K562 (cell line): ENCODE measurements at regions not wholly inside any gene's neighbourhood (a gene's known extent, or its start where the extent isn't known, plus 50 kb on each side); places are given as distances from the start of the nearest gene placed in this dataset.

Experiments
- ATAC-seq: fragments of 200-7000 bp; cut with Tn5 transposase; 3 replicates; pipeline ENCODE4 v1.9.1; 2020; ENCODE audit warnings: moderate library complexity
- BruUV-seq: library from RNA; stranded (reverse); fragments of 400-500 nt; replicated peaks from 2 replicates; lab custom pipeline; 2021; lab: Mats Ljungman, UMichigan
- CTCF ChIA-PET: fragments of 300-600 bp; formaldehyde crosslinking; extraction: SDS; loops from one replicate; lab custom pipeline; 2021; ENCODE audit warnings: low intra/inter-chr PET ratio; lab: Yijun Ruan, JAX
- POLR2A ChIA-PET: fragments of 300-600, 350-650 bp; sonication (Branson Sonifier 250); formaldehyde crosslinking; extraction: SDS; loops from one replicate; lab custom pipeline; 2021; ENCODE audit warnings: antibody characterized with exemption, inconsistent platforms; lab: Yijun Ruan, JAX
- DNase-seq, 4 experiments: peaks; one replicate each; pipeline versions ENCODE4 v3.0.0 to v3.0.0-alpha.2; 2011 to 2018; ENCODE audit warnings: low spot score in 3 of 4, mixed read lengths in 3 of 4; ENCODE audit errors: extremely low read depth in 1 of 4
- FAIRE-seq: peaks from 2 replicates; lab custom pipeline; 2011; peaks lifted over from hg19 to GRCh38; lab: Jason Lieb, UNC
- H2AFZ ChIP-seq: 2 replicates; pipeline ENCODE4 v1.6.0; 2011; ENCODE audit warnings: low read depth, low read length, control low read depth, inconsistent platforms
- H3K27ac ChIP-seq: fragments of 200-600 bp; 3 replicates; pipeline ENCODE4 v1.8.0; 2011; ENCODE audit warnings: low read depth, mild to moderate bottlenecking, control low read depth, inconsistent platforms, low read length, moderate library complexity, mixed read lengths; ENCODE audit errors: extremely low read depth
- H3K27me3 ChIP-seq, 2 experiments: fragments of 300-600 bp in 1 of 2; 2 replicates in 1 of 2; 3 replicates in 1 of 2; pipeline versions ENCODE4 v1.6.0 to v1.8.0; 2011; ENCODE audit warnings: inconsistent platforms in 2 of 2, low read length in 2 of 2, mild to moderate bottlenecking in 1 of 2, mixed read lengths in 1 of 2, moderate library complexity in 1 of 2; ENCODE audit not compliant: control insufficient read depth in 2 of 2, insufficient read depth in 2 of 2
- H3K36me3 ChIP-seq: fragments of 300-600 bp; 3 replicates; pipeline ENCODE4 v1.8.0; 2011; ENCODE audit warnings: mild to moderate bottlenecking, low read length, inconsistent platforms; ENCODE audit not compliant: control insufficient read depth, insufficient read depth
- H3K4me1 ChIP-seq, 2 experiments: fragments of 200-600 bp in 1 of 2; replicated peaks in 1 of 2; 2 replicates in 1 of 2; 3 replicates in 1 of 2; pipeline versions ENCODE4 v1.5.1 to v1.8.0; 2011; ENCODE audit warnings: inconsistent platforms in 2 of 2, low read length in 2 of 2, mild to moderate bottlenecking in 1 of 2, mixed read lengths in 1 of 2, moderate library complexity in 1 of 2; ENCODE audit not compliant: control insufficient read depth in 2 of 2, insufficient read depth in 2 of 2
- H3K4me2 ChIP-seq: 2 replicates; pipeline ENCODE4 v1.6.1; 2011; ENCODE audit warnings: low read length, control low read depth, inconsistent platforms, mixed read lengths; ENCODE audit not compliant: insufficient read depth
- H3K4me3 ChIP-seq: fragments of 200-600 bp; sonication (generic), shearing (Covaris generic); 2 replicates; pipeline ENCODE4 v1.5.1; 2016; ENCODE audit warnings: control low read depth, inconsistent platforms
- H3K79me2 ChIP-seq: fragments of 200-600 bp; 3 replicates; pipeline ENCODE4 v1.8.0; 2011; ENCODE audit warnings: low read length, inconsistent platforms; ENCODE audit not compliant: control insufficient read depth, insufficient read depth
- H3K9ac ChIP-seq, 2 experiments: 2 replicates each; pipeline versions ENCODE4 v1.6.0 to v1.6.1; 2011; ENCODE audit warnings: low read depth in 2 of 2, low read length in 2 of 2, control low read depth in 1 of 2, inconsistent platforms in 1 of 2, mild to moderate bottlenecking in 1 of 2, mixed read lengths in 1 of 2; ENCODE audit not compliant: insufficient read depth in 1 of 2
- H3K9me1 ChIP-seq: one replicate; pipeline ENCODE4 v1.6.0; 2011; ENCODE audit warnings: inconsistent platforms, mild to moderate bottlenecking, low read length, moderate library complexity; ENCODE audit not compliant: control insufficient read depth, insufficient read depth
- H3K9me3 ChIP-seq: replicated peaks from 2 replicates; pipeline ENCODE4 v1.5.1; 2011; ENCODE audit warnings: low read depth, low read length, inconsistent platforms; ENCODE audit not compliant: control insufficient read depth, insufficient read depth
- H4K20me1 ChIP-seq: replicated peaks from 2 replicates; pipeline ENCODE4 v1.6.1; 2011; ENCODE audit warnings: low read length, inconsistent platforms, mixed read lengths; ENCODE audit not compliant: control insufficient read depth, insufficient read depth
- RFX1 ChIP-seq: fragments of 450-650 bp; IDR thresholded peaks from 2 replicates; pipeline ENCODE4 v1.6.1; 2016; ENCODE audit warnings: mild to moderate bottlenecking, moderate library complexity
- RFX7 ChIP-seq: fragments of 250-450 bp; sonication (Bioruptor Pico); IDR thresholded peaks from 2 replicates; pipeline ENCODE4 v1.5.1; 2021; ENCODE audit warnings: mild to moderate bottlenecking
- ZNF696 ChIP-seq: fragments of 250-450 bp; sonication (Bioruptor Pico); conservative IDR thresholded peaks from 2 replicates; pipeline ENCODE4 v1.4.0; 2020; ENCODE audit warnings: mild to moderate bottlenecking, moderate library complexity
- WGBS: fragments of 100-300 bp; shearing (Covaris generic); methylation state at CpG from one replicate; pipeline ENCODE4 v1.1.6; 2016; ENCODE audit warnings: low coverage, mixed read lengths; ENCODE audit not compliant: insufficient coverage; ENCODE audit errors: missing lambda C conversion rate; 5-methylcytosine and 5-hydroxymethylcytosine counted together
- in situ Hi-C: fragments of 300-500 bp; cut with MboI; formaldehyde crosslinking; loops from 4 replicates; pipeline ENCODE4 v1.15.0; 2018; ENCODE audit warnings: inconsistent platforms, mixed read lengths
- intact Hi-C: fragments of 100-400 bp; cut with micrococcal nuclease; formaldehyde crosslinking; loops from 2 replicates; pipeline ENCODE4 v1.14.2; 2022
- TF ChIP-seq, protein P1 (sequence below): sonication (generic); formaldehyde crosslinking; IDR thresholded peaks from 2 replicates; pipeline ENCODE4 v1.8.0; 2022; ENCODE audit warnings: mild to moderate bottlenecking, missing genetic modification reagents
- TF ChIP-seq, protein P2 (sequence below), 2 experiments: fragments of 450-650 bp in 1 of 2; IDR thresholded peaks; 2 replicates each; pipeline ENCODE4 v1.6.1; 2011 to 2017; ENCODE audit warnings: low read depth in 2 of 2, antibody characterized with exemption in 1 of 2, borderline replicate concordance in 1 of 2, low read length in 1 of 2, mild to moderate bottlenecking in 1 of 2, mixed read lengths in 1 of 2; ENCODE audit not compliant: control insufficient read depth in 1 of 2

DNA sequence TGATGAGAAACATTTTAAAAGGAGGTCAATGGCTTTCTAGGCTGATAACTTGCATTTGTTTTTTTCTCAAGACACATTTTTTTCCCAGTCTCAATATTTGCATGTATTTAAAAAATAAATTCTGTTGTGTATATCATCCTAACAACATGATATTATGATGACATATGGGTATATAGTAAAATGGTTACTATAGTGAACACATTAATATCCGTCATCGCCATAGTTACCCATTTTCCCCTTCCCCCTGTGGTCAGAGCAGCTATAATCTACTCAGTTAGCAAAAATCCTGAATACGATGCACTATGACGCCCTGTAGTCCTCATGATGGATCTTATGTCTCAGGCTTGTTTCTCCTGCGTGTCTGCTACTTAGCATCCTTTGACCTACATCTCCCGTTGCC lies 60.9 kb upstream of the ZPBP start:
- no peak overlapping the region for H3K4me2 ChIP-seq
- intact Hi-C loops (no loop called here), in situ Hi-C loops (no loop called here)
- no peaks in the 10 kb centered on the region for H3K9me1 ChIP-seq
- 5% methylated on average over 6 of the region's 6 CpGs for WGBS
- H4K20me1 ChIP-seq: no peaks in the 10 kb centered on the region
- H3K9ac ChIP-seq: no peak overlapping the region
- ChIA-PET POLR2A (no interaction called here), CTCF (no interaction called here)
- ATAC-seq (no peak), DNase-seq (no peak), FAIRE-seq (no peak)
- peaks cover 3 to 30% of the 10 kb centered on the region in 2 experiments; a peak in 3 of 5 replicates for H3K27me3 ChIP-seq
- H3K27ac ChIP-seq: no peak overlapping the region
- H3K79me2 ChIP-seq: no peaks in the 10 kb centered on the region
- BruUV-seq: no TSS peak
- no peaks in the 10 kb centered on the region for H3K9me3 ChIP-seq
- H2AFZ ChIP-seq: no peak overlapping the region
- no peak overlapping the region for H3K4me3 ChIP-seq
- no peaks in the 10 kb centered on the region for H3K36me3 ChIP-seq
- peaks cover 0 to 4% of the 10 kb centered on the region in 2 experiments; a peak in 2 of 5 replicates for H3K4me1 ChIP-seq
- peak; percentile 23; the same call in 1 of the 2 replicates for TF ChIP-seq RFX1
- TF ChIP-seq, protein P1, sequence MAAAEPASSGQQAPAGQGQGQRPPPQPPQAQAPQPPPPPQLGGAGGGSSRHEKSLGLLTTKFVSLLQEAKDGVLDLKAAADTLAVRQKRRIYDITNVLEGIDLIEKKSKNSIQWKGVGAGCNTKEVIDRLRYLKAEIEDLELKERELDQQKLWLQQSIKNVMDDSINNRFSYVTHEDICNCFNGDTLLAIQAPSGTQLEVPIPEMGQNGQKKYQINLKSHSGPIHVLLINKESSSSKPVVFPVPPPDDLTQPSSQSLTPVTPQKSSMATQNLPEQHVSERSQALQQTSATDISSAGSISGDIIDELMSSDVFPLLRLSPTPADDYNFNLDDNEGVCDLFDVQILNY (CRISPR knock-in tag): no peak

GRCh38 chr7:50153148-50153547 lies 60.1 kb upstream of the ZPBP start:
- TF ChIP-seq ZNF696 (no peak), RFX7 (CRISPR knock-in tag) (no peak)
- TF ChIP-seq, protein P2, sequence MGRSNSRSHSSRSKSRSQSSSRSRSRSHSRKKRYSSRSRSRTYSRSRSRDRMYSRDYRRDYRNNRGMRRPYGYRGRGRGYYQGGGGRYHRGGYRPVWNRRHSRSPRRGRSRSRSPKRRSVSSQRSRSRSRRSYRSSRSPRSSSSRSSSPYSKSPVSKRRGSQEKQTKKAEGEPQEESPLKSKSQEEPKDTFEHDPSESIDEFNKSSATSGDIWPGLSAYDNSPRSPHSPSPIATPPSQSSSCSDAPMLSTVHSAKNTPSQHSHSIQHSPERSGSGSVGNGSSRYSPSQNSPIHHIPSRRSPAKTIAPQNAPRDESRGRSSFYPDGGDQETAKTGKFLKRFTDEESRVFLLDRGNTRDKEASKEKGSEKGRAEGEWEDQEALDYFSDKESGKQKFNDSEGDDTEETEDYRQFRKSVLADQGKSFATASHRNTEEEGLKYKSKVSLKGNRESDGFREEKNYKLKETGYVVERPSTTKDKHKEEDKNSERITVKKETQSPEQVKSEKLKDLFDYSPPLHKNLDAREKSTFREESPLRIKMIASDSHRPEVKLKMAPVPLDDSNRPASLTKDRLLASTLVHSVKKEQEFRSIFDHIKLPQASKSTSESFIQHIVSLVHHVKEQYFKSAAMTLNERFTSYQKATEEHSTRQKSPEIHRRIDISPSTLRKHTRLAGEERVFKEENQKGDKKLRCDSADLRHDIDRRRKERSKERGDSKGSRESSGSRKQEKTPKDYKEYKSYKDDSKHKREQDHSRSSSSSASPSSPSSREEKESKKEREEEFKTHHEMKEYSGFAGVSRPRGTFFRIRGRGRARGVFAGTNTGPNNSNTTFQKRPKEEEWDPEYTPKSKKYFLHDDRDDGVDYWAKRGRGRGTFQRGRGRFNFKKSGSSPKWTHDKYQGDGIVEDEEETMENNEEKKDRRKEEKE (IDR thresholded peaks at IDR 0.05; ENCODE audit: borderline replicate concordance in 1 of 2, control insufficient read depth in 1 of 2, low read depth in 2 of 2, low read length in 1 of 2): no peak

More at GRCh38 chr7:50153148-50153547, 60.1 kb upstream of the ZPBP start:
- Histone ChIP-seq H3K9me1 (no peaks in the 10 kb centered on the region), H3K9ac (no peak overlapping the region), H2AFZ (no peak overlapping the region), H4K20me1 (no peaks in the 10 kb centered on the region), H3K79me2 (no peaks in the 10 kb centered on the region), H3K9me3 (no peaks in the 10 kb centered on the region), H3K27me3 (peaks cover 3 to 34% of the 10 kb centered on the region in 2 experiments; a peak in 3 of 5 replicates), H3K4me2 (no peak overlapping the region), H3K27ac (no peak overlapping the region), H3K4me3 (no peak overlapping the region), H3K4me1 (no peaks in the 10 kb centered on the region), H3K36me3 (no peaks in the 10 kb centered on the region)
- in situ Hi-C loops: no loop called here
- FAIRE-seq (no peak), ATAC-seq (no peak), DNase-seq (no peak)
- BruUV-seq: no TSS peak
- ChIA-PET CTCF (no interaction called here), POLR2A (interaction anchor here (0.6 kb wide), 1 partner anchor 292 kb away, joined by 3 read pairs; no protein-coding TSS in a partner anchor)
- intact Hi-C loops: no loop called here
